Skeletal muscle tissue (tissue), 3 donors: ENCODE measurements at regions not wholly inside any gene's neighbourhood (a gene's known extent, or its start where the extent isn't known, plus 50 kb on each side); places are given as distances from the start of the nearest gene placed in this dataset.

Source experiments
- H3K27ac ChIP-seq: one replicate; pipeline ENCODE4 v1.7.0; 2013; ENCODE audit warnings: mild to moderate bottlenecking, low read depth, low read length, inconsistent platforms
- H3K27me3 ChIP-seq, 3 donors: one replicate each; pipeline ENCODE4 v1.7.0; 2013; ENCODE audit warnings: low read length in 3 of 3; ENCODE audit not compliant: control insufficient read depth in 3 of 3, insufficient read depth in 3 of 3
- H3K36me3 ChIP-seq, 3 donors: one replicate each; pipeline ENCODE4 v1.7.0; 2013; ENCODE audit warnings: low read length in 3 of 3; ENCODE audit not compliant: control insufficient read depth in 3 of 3, insufficient read depth in 3 of 3
- H3K4me1 ChIP-seq, 3 donors: one replicate each; pipeline ENCODE4 v1.7.0; 2013; ENCODE audit warnings: low read length in 3 of 3, mild to moderate bottlenecking in 3 of 3; ENCODE audit not compliant: control insufficient read depth in 3 of 3, insufficient read depth in 3 of 3
- H3K4me3 ChIP-seq, 3 donors: one replicate each; pipeline ENCODE4 v1.7.0; 2013; ENCODE audit warnings: low read length in 3 of 3
- H3K9ac ChIP-seq, 3 donors: one replicate each; pipeline ENCODE4 v1.7.0; 2013; ENCODE audit warnings: low read length in 3 of 3, mild to moderate bottlenecking in 3 of 3, moderate library complexity in 2 of 3, low read depth in 1 of 3
- H3K9me3 ChIP-seq, 3 donors: one replicate each; pipeline ENCODE4 v1.7.0; 2013; ENCODE audit warnings: low read length in 3 of 3; ENCODE audit not compliant: control insufficient read depth in 3 of 3
- donor health status: Osteomylitis.

DNA sequence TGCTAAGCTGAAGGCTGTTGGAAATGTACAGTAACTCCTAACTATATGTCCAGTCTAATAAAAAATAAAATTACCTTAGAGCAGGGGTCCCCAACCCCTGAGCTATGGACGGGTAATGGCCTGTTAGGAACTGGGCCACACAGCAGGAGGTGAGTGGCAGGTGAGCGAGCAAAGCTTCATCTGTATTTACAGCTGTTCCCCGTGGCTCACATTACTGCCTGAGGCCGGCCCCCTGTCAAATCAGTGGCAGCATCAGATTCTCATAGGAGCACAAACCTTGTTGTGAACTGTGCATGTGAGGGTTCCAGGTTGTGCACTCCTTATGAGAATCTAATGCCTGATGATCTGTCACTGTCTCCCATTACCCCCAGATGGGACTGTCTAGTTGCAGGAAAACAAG, 73.1 kb upstream of the CXCR4 start:
- no peaks in the 10 kb centered on the region for H3K36me3 ChIP-seq
- no peak overlapping the region for H3K27ac ChIP-seq
- no peak overlapping the region for H3K4me3 ChIP-seq
- no peaks in the 10 kb centered on the region for H3K9me3 ChIP-seq
- H3K4me1 ChIP-seq, result peaks cover 0 to 2% (median 0%) of the 10 kb centered on the region in 3 donors
- no peaks in the 10 kb centered on the region for H3K27me3 ChIP-seq
- H3K9ac ChIP-seq, result no peak overlapping the region

DNA sequence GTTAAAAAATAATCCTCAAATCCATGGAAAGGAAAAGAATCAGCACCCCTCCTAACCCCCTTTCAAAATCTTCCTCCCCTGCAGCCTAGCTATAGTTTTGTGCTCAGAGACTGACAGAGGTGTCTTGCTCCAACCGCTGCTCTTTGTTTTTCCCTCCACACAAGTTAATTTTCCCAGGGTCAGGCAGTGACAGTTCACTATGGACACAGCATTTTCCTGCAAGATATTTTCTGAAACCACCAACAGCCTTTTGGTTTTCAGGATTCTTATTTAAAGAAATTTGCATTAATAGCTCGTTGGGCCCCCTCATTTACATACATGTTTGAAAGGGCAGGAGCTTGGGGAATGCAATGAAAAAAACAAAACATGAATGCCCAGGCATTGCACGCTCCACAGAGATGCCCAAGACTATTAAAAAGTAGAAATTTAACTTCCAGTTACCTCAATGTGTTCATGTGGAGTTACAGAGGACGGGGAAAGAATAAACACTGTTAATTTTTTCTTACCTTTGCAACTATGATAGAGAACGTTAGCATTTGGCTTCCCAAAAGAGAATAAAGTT, 71.4 kb upstream of the CXCR4 start:
- H3K4me1 ChIP-seq, result peaks cover 0 to 4% (median 0%) of the 10 kb centered on the region in 3 donors
- H3K27me3 ChIP-seq, result no peaks in the 10 kb centered on the region
- H3K9me3 ChIP-seq, result no peaks in the 10 kb centered on the region
- H3K9ac ChIP-seq, result no peak overlapping the region
- H3K27ac ChIP-seq, result no peak overlapping the region
- no peaks in the 10 kb centered on the region for H3K36me3 ChIP-seq
- H3K4me3 ChIP-seq, result no peak overlapping the region

- Histone ChIP-seq H3K9me3 (no peaks in the 10 kb centered on the region), H3K27me3 (no peaks in the 10 kb centered on the region), H3K4me3 (no peak overlapping the region), H3K36me3 (no peaks in the 10 kb centered on the region), H3K9ac (no peak overlapping the region), H3K4me1 (peaks cover 0 to 4% (median 0%) of the 10 kb centered on the region in 3 donors), H3K27ac (no peak overlapping the region)
Observed at GRCh38 chr2:136188086-136188485, 70.1 kb upstream of the CXCR4 start.

GRCh38 chr2:136185981-136186776, 68.2 kb upstream of the CXCR4 start:
- Histone ChIP-seq H3K4me1 (peaks cover 0 to 4% (median 0%) of the 10 kb centered on the region in 3 donors), H3K9ac (no peak overlapping the region), H3K27ac (no peak overlapping the region), H3K36me3 (no peaks in the 10 kb centered on the region), H3K9me3 (no peaks in the 10 kb centered on the region), H3K4me3 (no peak overlapping the region), H3K27me3 (no peaks in the 10 kb centered on the region)

GRCh38 chr2:136183097-136183496, 65.1 kb upstream of the CXCR4 start:
- H3K9me3 ChIP-seq, result no peaks in the 10 kb centered on the region
- H3K27me3 ChIP-seq, result no peaks in the 10 kb centered on the region
- no peak overlapping the region for H3K4me3 ChIP-seq
- no peaks in the 10 kb centered on the region for H3K36me3 ChIP-seq
- no peak overlapping the region for H3K9ac ChIP-seq
- peaks cover 0 to 4% (median 0%) of the 10 kb centered on the region in 3 donors for H3K4me1 ChIP-seq
- H3K27ac ChIP-seq, result no peak overlapping the region

DNA sequence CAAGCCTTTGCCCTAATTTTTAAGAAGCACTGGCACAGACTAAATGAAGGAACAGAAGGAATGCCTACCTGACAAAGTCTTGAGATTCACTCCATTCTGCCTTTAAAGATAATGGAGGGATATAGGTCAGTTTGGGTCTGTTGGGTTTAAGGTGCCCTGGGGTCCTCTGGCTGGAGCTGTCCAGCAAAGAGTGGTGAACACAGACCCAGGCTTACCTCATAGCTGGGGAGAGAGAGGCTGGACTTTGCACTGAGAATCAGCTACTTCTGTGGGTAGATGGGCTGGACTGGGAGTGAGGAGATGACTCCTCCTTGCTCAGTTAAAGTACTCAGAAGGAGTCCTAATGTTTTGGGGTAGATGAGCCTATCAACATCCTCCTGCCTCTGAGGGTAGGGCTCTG, 64.4 kb upstream of the CXCR4 start:
- no peaks in the 10 kb centered on the region for H3K9me3 ChIP-seq
- no peak overlapping the region for H3K27ac ChIP-seq
- no peaks in the 10 kb centered on the region for H3K36me3 ChIP-seq
- H3K4me1 ChIP-seq, result peaks cover 0 to 4% (median 0%) of the 10 kb centered on the region in 3 donors
- H3K4me3 ChIP-seq, result no peak overlapping the region
- no peaks in the 10 kb centered on the region for H3K27me3 ChIP-seq
- no peak overlapping the region for H3K9ac ChIP-seq

- no peak overlapping the region for H3K27ac ChIP-seq
- no peak overlapping the region for H3K4me3 ChIP-seq
- H3K27me3 ChIP-seq, result no peaks in the 10 kb centered on the region
- H3K36me3 ChIP-seq, result no peaks in the 10 kb centered on the region
- no peak overlapping the region for H3K9ac ChIP-seq
- no peaks in the 10 kb centered on the region for H3K4me1 ChIP-seq
- no peaks in the 10 kb centered on the region for H3K9me3 ChIP-seq
Observed at GRCh38 chr2:136179602-136179975, 61.6 kb upstream of the CXCR4 start.

- Histone ChIP-seq H3K9ac (no peak overlapping the region), H3K4me1 (no peaks in the 10 kb centered on the region), H3K36me3 (no peaks in the 10 kb centered on the region), H3K4me3 (no peak overlapping the region), H3K27me3 (no peaks in the 10 kb centered on the region), H3K9me3 (no peaks in the 10 kb centered on the region), H3K27ac (no peak overlapping the region)
Observed at GRCh38 chr2:136178941-136179601, 61.1 kb upstream of the CXCR4 start.

- Histone ChIP-seq H3K27me3 (no peaks in the 10 kb centered on the region), H3K9ac (no peak overlapping the region), H3K4me3 (no peak overlapping the region), H3K9me3 (no peaks in the 10 kb centered on the region), H3K36me3 (no peaks in the 10 kb centered on the region), H3K4me1 (no peaks in the 10 kb centered on the region), H3K27ac (no peak overlapping the region)
Observed at GRCh38 chr2:136175868-136176267, 57.9 kb upstream of the CXCR4 start.

DNA sequence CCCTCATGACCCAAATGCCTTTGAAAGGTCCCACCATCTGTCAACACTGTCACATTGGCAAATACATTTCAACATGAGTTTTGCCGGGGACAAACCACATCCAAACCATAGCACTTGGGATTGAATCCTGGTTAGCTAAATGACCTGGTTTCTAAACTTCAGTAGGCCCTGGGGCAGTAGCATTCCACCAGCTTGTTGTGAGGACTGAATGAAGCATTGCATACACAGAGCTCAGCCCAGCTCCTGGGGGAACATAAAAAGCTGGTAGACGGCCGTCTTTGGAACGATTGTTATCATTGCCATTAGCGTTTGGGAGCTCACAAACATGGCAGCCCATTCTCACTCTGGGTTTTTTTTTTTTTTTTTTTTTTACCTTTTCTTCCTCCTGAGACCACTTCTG, 57.5 kb upstream of the CXCR4 start:
- Histone ChIP-seq H3K36me3 (no peaks in the 10 kb centered on the region), H3K4me1 (no peaks in the 10 kb centered on the region), H3K27ac (no peak overlapping the region), H3K27me3 (no peaks in the 10 kb centered on the region), H3K4me3 (no peak overlapping the region), H3K9me3 (no peaks in the 10 kb centered on the region), H3K9ac (no peak overlapping the region)
